ENCODE measurements at regions not wholly inside any gene's neighbourhood (a gene's known extent, or its start where the extent isn't known, plus 50 kb on each side); places are given as distances from the start of the nearest gene placed in this dataset.

DNA sequence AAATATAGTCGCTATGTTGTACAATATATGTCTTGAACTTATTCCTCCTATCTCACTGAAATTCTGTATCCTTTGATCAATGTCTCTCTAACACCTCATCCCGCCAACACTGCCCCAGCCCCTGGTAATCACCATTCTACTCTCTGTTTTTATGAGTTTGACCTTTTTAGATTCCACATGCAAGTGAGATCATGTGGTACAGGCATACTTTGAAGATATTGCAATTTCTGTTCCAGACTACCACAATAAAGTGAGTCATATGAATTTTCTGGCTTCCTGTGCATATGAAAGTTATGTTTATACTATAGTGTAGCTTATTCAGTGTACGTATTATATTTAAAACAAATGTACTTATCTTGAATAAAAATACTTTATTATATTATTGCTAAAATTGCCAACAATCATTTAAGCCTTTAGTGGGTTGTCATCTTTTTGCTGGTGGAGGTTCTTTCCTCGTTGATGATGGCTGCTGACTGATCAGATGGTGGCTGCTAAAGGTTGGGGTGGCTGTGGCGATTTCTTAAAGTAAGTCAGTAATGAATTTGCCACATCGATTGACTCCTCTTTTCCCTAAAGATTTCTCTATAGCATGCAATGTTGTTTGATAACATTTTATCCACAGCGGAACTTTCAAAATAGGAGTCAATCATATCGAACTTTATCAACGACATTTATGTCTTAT lies 257.2 kb downstream of the NFKBIZ start:
- no peaks in the 10 kb centered on the region for H3K9me3 ChIP-seq
- intact Hi-C loops (cut with DNase I), result no loop called here
- no peak for TF ChIP-seq POLR2AphosphoS5 (IDR thresholded peaks at IDR 0.05; ENCODE audit: insufficient read depth in 1 of 2, low read depth in 1 of 2)
- TF ChIP-seq POLR2A (IDR thresholded peaks at IDR 0.05), result no peak
- TF ChIP-seq, protein P1, sequence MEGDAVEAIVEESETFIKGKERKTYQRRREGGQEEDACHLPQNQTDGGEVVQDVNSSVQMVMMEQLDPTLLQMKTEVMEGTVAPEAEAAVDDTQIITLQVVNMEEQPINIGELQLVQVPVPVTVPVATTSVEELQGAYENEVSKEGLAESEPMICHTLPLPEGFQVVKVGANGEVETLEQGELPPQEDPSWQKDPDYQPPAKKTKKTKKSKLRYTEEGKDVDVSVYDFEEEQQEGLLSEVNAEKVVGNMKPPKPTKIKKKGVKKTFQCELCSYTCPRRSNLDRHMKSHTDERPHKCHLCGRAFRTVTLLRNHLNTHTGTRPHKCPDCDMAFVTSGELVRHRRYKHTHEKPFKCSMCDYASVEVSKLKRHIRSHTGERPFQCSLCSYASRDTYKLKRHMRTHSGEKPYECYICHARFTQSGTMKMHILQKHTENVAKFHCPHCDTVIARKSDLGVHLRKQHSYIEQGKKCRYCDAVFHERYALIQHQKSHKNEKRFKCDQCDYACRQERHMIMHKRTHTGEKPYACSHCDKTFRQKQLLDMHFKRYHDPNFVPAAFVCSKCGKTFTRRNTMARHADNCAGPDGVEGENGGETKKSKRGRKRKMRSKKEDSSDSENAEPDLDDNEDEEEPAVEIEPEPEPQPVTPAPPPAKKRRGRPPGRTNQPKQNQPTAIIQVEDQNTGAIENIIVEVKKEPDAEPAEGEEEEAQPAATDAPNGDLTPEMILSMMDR (IDR thresholded peaks at IDR 0.05), result no peak

DNA sequence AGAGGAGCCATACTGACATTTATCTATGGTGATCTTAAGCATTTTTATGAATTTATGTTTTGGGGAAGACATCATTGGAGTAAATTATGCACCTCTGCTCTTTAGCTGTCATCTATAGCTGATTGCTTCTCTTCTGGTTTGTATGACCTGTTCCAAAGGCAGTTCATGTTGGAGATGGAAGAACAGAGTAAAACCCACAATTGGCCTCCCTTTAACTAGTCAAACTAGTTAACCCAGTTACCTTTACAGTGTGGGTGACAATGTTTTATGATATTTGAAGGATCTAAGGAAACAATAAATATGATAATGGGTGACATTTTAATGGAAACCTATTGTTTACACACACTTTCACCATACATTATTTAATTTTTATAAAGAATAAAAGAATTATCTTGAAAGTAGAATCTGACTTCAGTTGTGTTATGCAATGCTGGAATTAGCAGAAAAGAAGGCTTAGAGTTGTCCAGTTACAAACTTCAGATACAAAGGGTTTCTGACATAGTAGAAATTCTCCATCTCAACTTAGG lies 263.5 kb downstream of the NFKBIZ start:
- Histone ChIP-seq H3K36me3 (no peaks in the 10 kb centered on the region), H3K27me3 (no peaks in the 10 kb centered on the region), H3K9me3 (no peaks in the 10 kb centered on the region), H3K27ac (no peak overlapping the region), H3K4me3 (no peak overlapping the region), H3K4me1 (no peaks in the 10 kb centered on the region)
- intact Hi-C loops (cut with DNase I), result no loop called here
- DNase-seq (ENCODE audit: extremely low spot score in 2 of 2), result no peak
- no peak for TF ChIP-seq POLR2AphosphoS5 (IDR thresholded peaks at IDR 0.05; ENCODE audit: insufficient read depth in 1 of 2, low read depth in 1 of 2)
- no peak for TF ChIP-seq POLR2A (IDR thresholded peaks at IDR 0.05)
- TF ChIP-seq, protein P1 (IDR thresholded peaks at IDR 0.05), result no peak

More for the DNA sequence above, 257.2 kb downstream of the NFKBIZ start:
- Histone ChIP-seq H3K27me3 (no peaks in the 10 kb centered on the region), H3K4me3 (no peak overlapping the region), H3K36me3 (no peaks in the 10 kb centered on the region), H3K27ac (no peak overlapping the region), H3K4me1 (no peaks in the 10 kb centered on the region)
- no peak for DNase-seq (ENCODE audit: extremely low spot score in 2 of 2)

DNA sequence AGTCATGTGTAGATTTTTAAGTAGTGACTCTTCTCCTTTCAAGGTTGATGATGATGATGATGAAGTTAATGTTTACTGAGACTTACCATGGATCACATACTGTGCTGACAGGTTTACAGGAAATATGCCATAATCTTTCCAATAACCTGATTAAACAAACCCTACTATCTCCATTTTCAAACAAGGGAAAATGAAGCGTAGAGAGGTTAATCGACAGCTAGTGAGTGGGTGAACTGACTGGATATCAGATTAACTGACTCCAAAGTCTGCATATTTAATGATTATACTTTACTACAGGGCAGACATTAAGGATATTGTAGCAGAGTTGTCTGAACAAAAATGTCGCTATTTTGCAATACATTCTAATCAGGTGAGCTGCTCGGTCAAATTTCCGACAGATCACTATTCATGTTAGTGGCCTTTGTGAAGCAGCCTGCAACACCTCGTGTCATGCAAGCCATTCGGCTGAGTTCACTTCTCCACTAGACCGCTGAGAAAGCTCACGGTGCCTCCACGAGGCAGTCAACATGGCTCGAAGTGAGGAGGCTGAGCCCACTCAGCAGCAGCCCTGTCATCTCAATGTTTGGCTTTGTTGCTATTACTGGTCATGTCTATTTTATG lies 264.2 kb downstream of the NFKBIZ start:
- Histone ChIP-seq H3K4me3 (no peak overlapping the region), H3K9me3 (no peaks in the 10 kb centered on the region), H3K27ac (no peak overlapping the region), H3K36me3 (no peaks in the 10 kb centered on the region), H3K4me1 (no peaks in the 10 kb centered on the region), H3K27me3 (no peaks in the 10 kb centered on the region)
- TF ChIP-seq POLR2A (IDR thresholded peaks at IDR 0.05) (no peak), POLR2AphosphoS5 (IDR thresholded peaks at IDR 0.05; ENCODE audit: insufficient read depth in 1 of 2, low read depth in 1 of 2) (no peak)
- TF ChIP-seq, protein P1 (IDR thresholded peaks at IDR 0.05), result no peak
- intact Hi-C loops (cut with DNase I), result no loop called here
- no peak for DNase-seq (ENCODE audit: extremely low spot score in 2 of 2)

DNA sequence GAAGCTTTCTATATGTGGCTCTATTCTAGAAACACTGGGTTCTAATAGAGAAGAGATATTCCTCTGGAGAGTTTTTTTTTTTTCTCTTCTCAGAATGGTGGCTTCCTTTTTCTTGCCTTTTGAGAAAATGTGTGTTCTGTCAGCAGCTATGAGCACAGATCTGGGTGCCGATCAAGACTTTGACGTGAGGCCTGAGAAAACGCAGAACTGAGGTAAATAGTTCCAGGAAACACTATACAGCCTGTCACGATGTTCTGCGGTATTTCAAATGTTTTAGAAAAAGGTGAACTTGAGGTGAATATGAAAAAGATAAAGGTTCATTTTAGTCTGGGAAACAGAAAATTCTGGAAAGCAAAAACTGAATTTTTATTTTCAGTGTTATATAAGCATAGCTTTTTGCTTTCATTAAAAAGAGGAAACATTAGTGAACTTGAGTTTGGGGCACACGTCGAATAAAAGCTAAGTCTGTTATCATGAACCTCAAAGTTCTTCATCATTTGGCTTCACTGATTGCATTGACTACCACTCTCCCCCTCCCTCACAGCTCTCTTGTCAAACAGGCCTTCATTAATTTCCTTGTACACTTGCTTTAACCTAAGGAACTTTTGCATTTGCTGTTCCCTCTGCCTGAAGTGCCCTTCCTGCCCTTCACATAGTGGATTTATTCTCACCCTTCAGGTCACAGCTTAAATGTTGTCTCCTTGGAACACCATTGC lies 265.1 kb downstream of the NFKBIZ start:
- TF ChIP-seq, protein P1 (IDR thresholded peaks at IDR 0.05), result no peak
- intact Hi-C loops (cut with DNase I), result no loop called here
- no peaks in the 10 kb centered on the region for H3K4me1 ChIP-seq
- H3K36me3 ChIP-seq, result no peaks in the 10 kb centered on the region
- H3K4me3 ChIP-seq, result no peak overlapping the region
- DNase-seq (ENCODE audit: extremely low spot score in 2 of 2), result no peak
- no peaks in the 10 kb centered on the region for H3K9me3 ChIP-seq
- no peak overlapping the region for H3K27ac ChIP-seq
- no peaks in the 10 kb centered on the region for H3K27me3 ChIP-seq
